Activated T-helper 1 cell treated with anti-CD3 and anti-CD28 coated beads, Interleukin-12 subunit alpha, Interleukin-12 subunit beta, Interleukin-2, Interleukin-4 antibody, amounts not matched to agents 30 ng/mL and 10 ng/mL and 1 ng/mL, durations not matched to agents 14 hours and 24 hours and 36 hours (primary cell): ENCODE measurements at regions not wholly inside any gene's neighbourhood (a gene's known extent, or its start where the extent isn't known, plus 50 kb on each side); places are given as distances from the start of the nearest gene placed in this dataset.
"Not testable (repeated sequence)": the region's sequence is repeated elsewhere in the genome, so short reads cannot be mapped to it uniquely, and the experiment has no call there.

Source experiments
- DNase-seq: peaks from one replicate; pipeline ENCODE4 v3.0.0; 2021; ENCODE audit warnings: low spot score
- H3K27ac Mint-ChIP-seq: one replicate; pipeline ENCODE4 v1.8.0; 2021; ENCODE audit warnings: mild to moderate bottlenecking, mixed read lengths
- H3K27me3 Mint-ChIP-seq: one replicate; pipeline ENCODE4 v1.8.0; 2022; ENCODE audit warnings: mild to moderate bottlenecking, moderate library complexity, mixed read lengths; ENCODE audit not compliant: insufficient read depth
- H3K36me3 Mint-ChIP-seq: one replicate; pipeline ENCODE4 v1.8.0; 2021; ENCODE audit warnings: low read depth, mixed read lengths
- H3K4me1 Mint-ChIP-seq: one replicate; pipeline ENCODE4 v1.8.0; 2021; ENCODE audit warnings: low read depth, mixed read lengths
- H3K4me3 Mint-ChIP-seq: one replicate; pipeline ENCODE4 v1.8.0; 2021; ENCODE audit warnings: mild to moderate bottlenecking, moderate library complexity, mixed read lengths
- H3K9me3 Mint-ChIP-seq: one replicate; pipeline ENCODE4 v1.8.0; 2021; ENCODE audit warnings: mixed read lengths
- intact Hi-C: fragments of 100-400 bp; cut with micrococcal nuclease; formaldehyde crosslinking; loops from one replicate; pipeline ENCODE4 v1.15.1; 2024

DNA sequence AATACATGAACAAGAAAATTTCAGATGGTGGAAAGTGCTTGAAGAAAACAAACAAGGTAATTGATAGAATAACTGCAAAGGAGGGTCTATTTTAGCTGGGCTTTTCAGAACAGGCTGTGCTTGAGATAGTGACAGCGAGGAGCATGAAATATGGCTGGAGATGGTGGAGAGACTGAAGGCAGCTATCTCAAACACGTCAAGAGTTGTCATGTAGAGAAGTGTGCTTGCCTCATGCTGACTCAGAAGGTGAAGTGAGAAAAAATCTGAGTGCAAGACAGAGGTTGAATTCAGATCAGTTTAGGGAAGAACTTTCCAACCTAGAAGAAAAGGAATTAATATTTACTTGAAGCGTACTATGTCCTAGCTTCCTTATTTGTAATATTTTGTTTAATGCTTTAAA, 115.5 kb upstream of the RANBP3L start:
- Mint-ChIP-seq H3K4me3 (no peak overlapping the region), H3K4me1 (peaks cover 7% of the 10 kb centered on the region), H3K27me3 (no peaks in the 10 kb centered on the region), H3K36me3 (no peaks in the 10 kb centered on the region), H3K9me3 (no peaks in the 10 kb centered on the region), H3K27ac (no peak overlapping the region)
- intact Hi-C loops, result no loop called here
- DNase-seq, result no peak

DNA sequence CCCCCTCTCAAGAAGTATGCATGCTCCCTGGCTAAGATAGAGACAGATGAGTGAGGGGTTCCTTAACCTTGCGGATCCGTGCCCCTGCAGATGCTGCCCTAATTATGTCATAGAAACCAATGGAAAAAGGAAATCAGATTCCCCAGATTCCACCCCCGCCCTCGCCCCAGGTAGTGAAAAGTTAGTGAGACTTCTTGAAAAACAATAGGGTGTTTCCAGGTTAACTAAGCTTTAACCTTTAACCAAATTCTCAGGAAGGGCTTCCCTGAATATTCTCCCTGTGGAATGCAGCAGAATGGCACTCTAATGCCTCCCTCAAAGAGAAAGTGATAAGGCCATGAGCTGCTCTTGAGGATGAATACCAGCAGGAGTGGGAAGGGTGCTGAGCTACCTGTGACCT, 116.0 kb upstream of the RANBP3L start:
- peaks cover 7% of the 10 kb centered on the region for H3K4me1 Mint-ChIP-seq
- no peak overlapping the region for H3K27ac Mint-ChIP-seq
- no peaks in the 10 kb centered on the region for H3K36me3 Mint-ChIP-seq
- DNase-seq, result no peak
- intact Hi-C loops, result no loop called here
- no peaks in the 10 kb centered on the region for H3K9me3 Mint-ChIP-seq
- H3K4me3 Mint-ChIP-seq, result no peak overlapping the region
- no peaks in the 10 kb centered on the region for H3K27me3 Mint-ChIP-seq

DNA sequence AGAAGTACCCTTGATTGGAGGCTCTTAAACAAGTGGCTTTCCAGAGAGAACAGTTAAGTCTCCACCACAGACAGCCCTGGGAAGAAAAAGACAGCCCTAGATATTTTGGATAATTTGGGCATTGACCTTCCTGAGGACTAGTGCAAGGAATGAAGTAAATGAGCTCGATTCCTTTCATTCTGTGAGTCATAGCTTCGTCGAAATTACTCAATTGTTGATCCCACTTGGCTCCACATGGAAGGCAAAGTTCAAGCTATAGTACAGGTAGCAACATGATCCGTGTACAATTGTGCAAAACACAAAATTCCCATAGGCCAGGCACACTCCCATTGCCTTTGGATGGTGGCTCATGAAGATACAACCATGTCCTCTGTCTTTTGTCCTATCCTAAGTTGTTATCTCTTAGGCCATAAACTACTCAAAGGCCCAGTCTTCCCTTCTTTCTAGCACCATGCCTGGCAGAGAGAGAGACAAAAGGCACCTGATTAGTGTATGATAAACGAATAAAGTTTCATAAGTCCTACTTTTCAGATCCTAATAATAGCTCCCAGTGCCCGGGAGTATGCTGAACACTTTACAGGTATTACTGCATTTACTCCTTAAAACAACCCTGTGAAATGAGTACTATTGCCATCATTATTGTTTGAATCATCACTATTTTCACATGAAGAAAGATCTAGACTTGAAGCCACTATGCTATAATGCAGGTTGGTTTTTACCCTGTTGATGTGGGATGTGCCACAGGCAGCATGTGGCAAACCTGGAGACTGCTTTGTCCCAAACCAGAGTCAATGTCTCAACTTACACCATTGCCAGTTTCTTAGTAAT, 116.7 kb upstream of the RANBP3L start:
- no peak overlapping the region for H3K4me3 Mint-ChIP-seq
- intact Hi-C loops, result no loop called here
- H3K9me3 Mint-ChIP-seq, result no peaks in the 10 kb centered on the region
- no peaks in the 10 kb centered on the region for H3K36me3 Mint-ChIP-seq
- DNase-seq, result no peak
- H3K4me1 Mint-ChIP-seq, result peaks cover 7% of the 10 kb centered on the region
- no peak overlapping the region for H3K27ac Mint-ChIP-seq
- H3K27me3 Mint-ChIP-seq, result peaks cover under 1% of the 10 kb centered on the region

DNA sequence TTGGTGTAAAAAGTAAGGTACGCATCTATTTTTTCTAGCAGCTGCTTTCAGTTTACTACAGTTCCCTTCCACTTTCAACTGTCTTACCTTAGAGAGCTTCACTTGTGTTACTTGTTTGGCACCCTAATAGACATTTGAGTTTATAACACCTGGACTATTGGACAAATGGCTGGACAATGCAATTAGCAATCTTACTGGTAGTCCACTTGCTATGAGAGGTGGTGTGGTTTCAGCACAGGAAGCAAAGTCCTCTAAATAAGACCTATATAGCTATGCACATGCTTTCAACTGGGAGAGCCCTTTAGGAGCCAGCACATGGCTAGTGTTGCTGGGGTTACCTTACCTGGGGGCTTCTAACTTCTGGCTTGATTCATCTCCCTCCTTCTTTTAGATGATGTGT, 119.6 kb upstream of the RANBP3L start:
- DNase-seq, result no peak
- peaks cover 7% of the 10 kb centered on the region for H3K4me1 Mint-ChIP-seq

DNA sequence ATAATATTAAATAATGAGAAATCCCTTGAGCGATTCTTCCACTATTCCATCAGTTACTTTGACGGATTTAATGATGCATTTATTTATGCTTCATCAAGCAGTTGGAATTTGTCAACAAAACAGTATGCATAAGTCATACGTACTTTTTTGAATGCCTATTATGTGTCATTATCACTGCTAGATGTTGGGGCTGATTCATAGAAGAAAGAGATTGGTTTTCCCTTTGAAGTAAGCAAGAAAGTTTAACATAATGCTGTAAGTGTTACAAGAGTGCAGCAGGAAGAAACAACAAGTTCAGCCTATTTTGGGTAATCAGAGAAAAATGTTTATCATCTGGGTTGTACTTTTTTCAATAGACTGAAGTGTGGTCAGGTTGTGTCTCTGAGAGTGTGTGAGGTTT, 121.2 kb upstream of the RANBP3L start:
- Mint-ChIP-seq H3K27ac (no peak overlapping the region), H3K9me3 (no peaks in the 10 kb centered on the region), H3K4me3 (no peak overlapping the region), H3K4me1 (peaks cover 7% of the 10 kb centered on the region), H3K36me3 (no peaks in the 10 kb centered on the region), H3K27me3 (peaks cover 8% of the 10 kb centered on the region)
- intact Hi-C loops, result no loop called here
- no peak for DNase-seq

More for the DNA sequence above, 119.6 kb upstream of the RANBP3L start:
- H3K4me3 Mint-ChIP-seq, result no peak overlapping the region
- H3K27ac Mint-ChIP-seq, result no peak overlapping the region
- peaks cover 6% of the 10 kb centered on the region for H3K27me3 Mint-ChIP-seq
- H3K36me3 Mint-ChIP-seq, result no peaks in the 10 kb centered on the region
- no peaks in the 10 kb centered on the region for H3K9me3 Mint-ChIP-seq
- intact Hi-C loops, result no loop called here

DNA sequence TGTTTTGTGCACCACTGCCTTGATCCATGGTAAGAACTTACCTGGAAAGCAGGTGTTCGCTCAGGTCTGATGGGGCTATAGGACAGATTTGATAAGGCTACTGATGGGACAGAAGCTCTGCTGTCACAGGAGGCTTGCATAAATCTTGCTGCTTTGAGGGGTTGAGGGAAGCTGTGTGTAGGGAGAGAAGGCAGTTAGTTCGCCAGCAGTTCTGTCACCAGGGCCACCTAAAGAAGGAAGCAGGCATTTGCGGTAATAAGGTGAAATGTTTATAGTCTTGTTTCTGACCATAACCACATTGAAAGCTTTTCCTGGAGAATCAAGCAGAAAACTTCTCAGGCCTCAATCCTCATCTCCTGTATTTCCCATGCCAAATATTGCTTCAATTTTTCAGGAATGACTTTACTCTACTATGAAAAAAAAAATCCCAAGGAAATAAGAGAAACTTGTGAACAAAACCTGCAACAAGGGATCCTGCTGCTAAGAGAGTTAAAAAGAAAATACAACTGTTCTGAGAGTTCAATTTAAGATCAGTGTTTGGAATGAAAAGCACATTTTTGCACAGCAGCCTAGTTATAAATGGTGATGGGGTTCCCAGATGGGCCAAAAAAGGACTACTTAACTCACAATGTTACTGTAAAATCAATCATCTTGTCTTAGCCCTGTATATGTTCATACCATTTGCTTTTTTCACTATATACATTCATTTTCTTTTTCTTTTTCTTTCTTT, 122.0 kb upstream of the RANBP3L start:
- intact Hi-C loops, result no loop called here
- Mint-ChIP-seq H3K36me3 (no peaks in the 10 kb centered on the region), H3K27ac (no peak overlapping the region), H3K4me1 (peaks cover 7% of the 10 kb centered on the region), H3K27me3 (peaks cover 8% of the 10 kb centered on the region), H3K4me3 (no peak overlapping the region), H3K9me3 (no peaks in the 10 kb centered on the region)
- no peak for DNase-seq

DNA sequence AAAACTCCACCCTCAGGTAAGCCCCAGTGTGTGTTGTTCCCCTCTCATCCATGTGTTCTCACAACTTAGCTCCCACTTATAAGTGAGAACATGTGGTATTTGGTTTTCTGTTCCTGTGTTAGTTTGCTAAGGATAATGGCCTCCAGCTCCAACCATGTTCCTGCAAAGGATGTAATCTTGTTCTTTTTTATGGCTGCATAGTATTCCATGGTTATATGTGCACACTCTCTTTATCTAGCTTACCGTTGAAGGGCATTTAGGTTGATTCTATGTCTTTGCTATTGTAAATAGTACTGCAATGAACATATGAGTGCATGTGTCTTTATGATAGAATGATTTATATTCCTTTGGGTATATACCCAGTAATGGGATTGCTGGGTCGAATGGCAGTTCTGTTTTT, 124.4 kb upstream of the RANBP3L start:
- H3K27ac Mint-ChIP-seq, H3K4me3 Mint-ChIP-seq, H3K4me1 Mint-ChIP-seq, H3K36me3 Mint-ChIP-seq, H3K9me3 Mint-ChIP-seq, DNase-seq, intact Hi-C loops: not testable (repeated sequence)
- H3K27me3 Mint-ChIP-seq, result peaks cover 16% of the 10 kb centered on the region

DNA sequence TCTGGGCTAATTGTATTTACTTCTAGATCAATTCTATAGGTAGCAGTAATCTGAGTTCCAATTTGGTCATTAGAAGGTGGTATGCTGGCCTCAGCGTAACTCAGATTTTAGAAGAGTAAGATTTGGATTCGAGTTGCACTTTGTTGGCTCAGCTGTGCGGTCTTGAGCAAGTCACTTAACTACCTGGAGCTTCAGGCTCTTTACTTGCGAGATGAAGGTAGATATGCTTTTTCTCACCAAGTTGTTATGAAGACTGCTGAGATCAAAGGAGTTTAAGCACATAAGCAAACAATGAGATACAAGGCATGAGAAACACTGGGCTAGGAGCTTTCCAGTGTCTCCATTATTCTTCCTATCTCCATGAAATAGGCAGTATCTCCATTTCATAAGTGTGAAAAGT, 133.8 kb upstream of the RANBP3L start:
- H3K4me3 Mint-ChIP-seq, result no peak overlapping the region
- H3K9me3 Mint-ChIP-seq, result peaks cover under 1% of the 10 kb centered on the region
- H3K4me1 Mint-ChIP-seq, result no peaks in the 10 kb centered on the region
- peaks cover 20% of the 10 kb centered on the region for H3K27me3 Mint-ChIP-seq
- no peaks in the 10 kb centered on the region for H3K36me3 Mint-ChIP-seq
- no peak overlapping the region for H3K27ac Mint-ChIP-seq
- DNase-seq, result no peak
- intact Hi-C loops, result no loop called here

DNA sequence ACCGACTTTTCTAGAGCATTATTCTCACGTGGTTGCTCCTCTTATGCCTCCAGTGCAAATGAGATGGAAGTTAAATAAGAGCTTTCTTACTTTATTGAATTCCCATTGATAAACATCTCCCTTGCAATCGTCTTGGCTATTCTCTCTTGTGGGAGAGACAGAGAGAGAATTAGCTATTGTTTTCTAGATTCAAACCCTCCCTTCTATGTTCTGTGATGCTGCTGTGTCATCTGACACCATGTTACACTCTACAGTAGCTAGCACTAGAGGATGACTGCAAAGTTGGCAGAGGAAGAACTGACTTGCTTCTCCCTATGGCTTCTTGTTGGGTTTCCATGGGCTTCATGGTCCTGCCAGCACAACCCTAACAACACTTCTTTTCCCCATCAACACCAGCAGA, 134.6 kb upstream of the RANBP3L start:
- H3K27ac Mint-ChIP-seq, result no peak overlapping the region
- H3K27me3 Mint-ChIP-seq, result peaks cover 14% of the 10 kb centered on the region
- no peaks in the 10 kb centered on the region for H3K36me3 Mint-ChIP-seq
- H3K4me3 Mint-ChIP-seq, result no peak overlapping the region
- no peak for DNase-seq
- no peaks in the 10 kb centered on the region for H3K4me1 Mint-ChIP-seq
- intact Hi-C loops, result no loop called here
- peaks cover 4% of the 10 kb centered on the region for H3K9me3 Mint-ChIP-seq

DNA sequence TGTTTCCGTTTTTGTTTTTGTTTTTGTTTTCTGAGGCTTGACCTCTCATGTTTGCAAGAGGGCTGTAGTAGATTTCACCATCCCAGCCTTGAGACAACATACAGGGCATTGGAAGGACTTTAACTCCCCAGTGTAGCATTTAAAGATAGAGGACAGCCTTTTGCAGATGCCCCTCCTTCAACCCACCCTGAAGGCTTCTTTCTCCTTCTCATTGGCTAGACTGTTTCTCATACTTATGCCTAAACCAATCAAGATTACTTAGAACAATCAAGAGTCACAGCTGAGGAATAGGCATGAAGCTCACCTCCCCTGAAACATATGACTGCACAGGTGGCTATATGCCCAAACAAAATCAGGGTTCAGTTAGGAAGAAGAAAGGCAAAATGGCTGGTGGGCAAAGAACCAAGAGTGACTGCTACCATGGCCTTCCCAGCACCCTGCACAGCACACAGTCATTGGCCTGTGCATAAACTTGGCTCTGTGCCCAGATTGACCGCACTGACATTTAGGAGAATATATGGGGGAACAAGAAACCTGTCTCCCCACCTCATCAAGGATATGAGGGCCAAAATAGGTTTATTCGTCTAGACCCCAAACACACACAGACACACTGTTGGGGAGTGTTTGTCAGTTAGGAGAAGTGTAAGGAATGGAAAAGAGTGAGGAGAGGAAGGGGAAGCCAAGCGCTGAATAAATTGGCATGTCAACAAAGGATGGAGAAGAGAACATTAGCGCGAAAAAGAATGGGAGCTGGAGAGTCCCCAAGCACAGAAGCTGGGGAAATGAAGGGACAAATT, 137.3 kb upstream of the RANBP3L start:
- no peak for DNase-seq
- Mint-ChIP-seq H3K36me3 (peaks cover 1% of the 10 kb centered on the region), H3K27ac (no peak overlapping the region), H3K4me3 (no peak overlapping the region), H3K27me3 (peaks cover 10% of the 10 kb centered on the region), H3K9me3 (peaks cover 11% of the 10 kb centered on the region), H3K4me1 (peaks cover 8% of the 10 kb centered on the region)
- intact Hi-C loops, result no loop called here

DNA sequence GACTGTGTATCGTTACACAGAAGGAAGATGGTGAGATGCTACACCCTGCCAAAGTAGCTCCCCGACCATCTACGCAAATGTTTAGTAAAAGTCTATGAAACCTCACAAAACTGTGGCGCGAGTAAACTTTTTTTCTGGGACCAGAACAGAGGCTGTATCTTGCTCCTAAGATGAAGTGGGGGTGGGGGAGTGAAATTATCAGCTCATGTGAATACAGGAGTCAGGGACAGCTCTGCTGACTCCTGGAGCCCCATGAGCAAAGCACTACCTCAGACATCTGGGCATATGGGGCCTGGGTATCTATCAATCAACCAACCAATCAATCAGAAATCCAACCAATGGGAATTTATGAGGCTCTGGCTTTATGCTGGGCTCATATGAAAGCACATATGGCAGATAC, 138.6 kb upstream of the RANBP3L start:
- intact Hi-C loops, result no loop called here
- Mint-ChIP-seq H3K36me3 (peaks cover 1% of the 10 kb centered on the region), H3K4me3 (no peak overlapping the region), H3K27me3 (peaks cover 12% of the 10 kb centered on the region), H3K9me3 (peaks cover 11% of the 10 kb centered on the region), H3K4me1 (peaks cover 8% of the 10 kb centered on the region), H3K27ac (no peak overlapping the region)
- no peak for DNase-seq

DNA sequence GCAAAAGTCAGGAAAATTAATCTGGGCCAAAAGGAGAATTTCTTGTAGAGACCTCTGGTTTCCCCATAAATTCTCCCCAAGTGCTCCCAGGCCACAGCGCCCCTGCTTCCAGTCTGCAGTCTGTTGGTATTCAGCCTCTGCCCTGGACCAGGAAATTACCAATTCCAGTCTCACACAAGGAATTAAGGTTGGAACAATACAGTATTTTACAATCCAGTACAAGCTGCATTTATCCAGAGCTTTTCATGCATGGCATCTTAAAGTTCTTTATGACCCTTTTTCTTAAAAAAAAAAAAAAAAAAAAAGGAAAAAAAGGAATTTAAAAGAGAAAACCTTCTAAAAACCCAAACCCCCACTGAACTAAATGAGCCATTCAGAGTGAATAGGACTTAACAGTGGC, 139.6 kb upstream of the RANBP3L start:
- peaks cover 1% of the 10 kb centered on the region for H3K36me3 Mint-ChIP-seq
- H3K4me1 Mint-ChIP-seq, result peaks cover 8% of the 10 kb centered on the region
- no peak for DNase-seq
- peaks cover 11% of the 10 kb centered on the region for H3K9me3 Mint-ChIP-seq
- H3K27ac Mint-ChIP-seq, result no peak overlapping the region
- H3K27me3 Mint-ChIP-seq, result peaks cover 7% of the 10 kb centered on the region
- no peak overlapping the region for H3K4me3 Mint-ChIP-seq
- intact Hi-C loops, result no loop called here

DNA sequence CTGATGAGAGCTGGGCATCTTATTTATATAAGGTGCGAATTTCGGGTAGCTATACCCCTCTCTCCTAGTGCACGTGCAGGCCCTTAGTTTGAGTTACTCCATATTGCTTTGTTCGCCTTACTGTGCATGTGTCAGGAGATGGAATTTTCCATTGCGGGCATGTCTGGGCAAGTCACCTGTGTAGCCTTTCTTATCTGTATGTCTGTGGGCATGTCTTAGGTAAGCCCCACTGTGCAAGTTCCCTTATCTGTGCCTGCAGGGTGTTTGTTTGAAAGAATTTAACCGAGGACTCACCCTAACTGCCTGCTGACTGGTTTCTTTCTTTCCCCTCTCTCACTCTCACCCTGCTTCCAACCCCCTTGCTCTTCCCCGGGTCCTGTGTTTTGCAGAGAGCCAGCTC, 140.7 kb upstream of the RANBP3L start:
- Mint-ChIP-seq H3K9me3 (peaks cover 11% of the 10 kb centered on the region), H3K27me3 (peaks cover 3% of the 10 kb centered on the region), H3K36me3 (peaks cover 1% of the 10 kb centered on the region), H3K4me3 (no peak overlapping the region), H3K27ac (no peak overlapping the region), H3K4me1 (peaks cover 8% of the 10 kb centered on the region)
- intact Hi-C loops, result no loop called here
- no peak for DNase-seq
